ENCODE measurements at regions not wholly inside any gene's neighbourhood (a gene's known extent, or its start where the extent isn't known, plus 50 kb on each side); places are given as distances from the start of the nearest gene placed in this dataset.
"Not testable (repeated sequence)": the region's sequence is repeated elsewhere in the genome, so short reads cannot be mapped to it uniquely, and the experiment has no call there.

GRCh38 chr13:59437544-59438301, 726.0 kb downstream of the DIAPH3 start:
- no peak for TF ChIP-seq POLR2A (IDR thresholded peaks at IDR 0.05)
- TF ChIP-seq CTCF (IDR thresholded peaks at IDR 0.05), result no peak
- no peak for DNase-seq
- no peaks in the 10 kb centered on the region for H3K4me1 ChIP-seq
- no peaks in the 10 kb centered on the region for H3K27me3 ChIP-seq
- peaks cover 0 to 3% (median 0%) of the 10 kb centered on the region in 4 donors for H3K9me3 ChIP-seq
- no peak overlapping the region for H3K27ac ChIP-seq
- no peaks in the 10 kb centered on the region for H3K36me3 ChIP-seq
- WGBS, 2 donors, result 25 to 44% methylated on average over 2 of the region's 2 CpGs
- intact Hi-C loops (cut with DNase I), result no loop called here
- no peak overlapping the region for H3K4me3 ChIP-seq

GRCh38 chr13:59439776-59440428, 723.8 kb downstream of the DIAPH3 start:
- TF ChIP-seq CTCF (IDR thresholded peaks at IDR 0.05) (no peak), EP300 (IDR thresholded peaks at IDR 0.05) (no peak), POLR2A (IDR thresholded peaks at IDR 0.05) (no peak), POLR2AphosphoS5 (IDR thresholded peaks at IDR 0.05) (no peak)
- Histone ChIP-seq H3K9me3 (no peaks in the 10 kb centered on the region), H3K4me3 (no peak overlapping the region), H3K4me1 (no peaks in the 10 kb centered on the region), H3K36me3 (no peaks in the 10 kb centered on the region), H3K27me3 (no peaks in the 10 kb centered on the region), H3K27ac (no peak overlapping the region)
- no peak for DNase-seq
- 92 to 94% methylated on average over 29 of the region's 29 CpGs for WGBS, 2 donors
- intact Hi-C loops (cut with DNase I), result no loop called here

- H3K27ac ChIP-seq; DNase-seq; H3K27me3 ChIP-seq; H3K9me3 ChIP-seq; H3K4me1 ChIP-seq; intact Hi-C loops (cut with DNase I); H3K36me3 ChIP-seq; H3K4me3 ChIP-seq: not testable (repeated sequence)
- 57 to 77% methylated on average over 13 of the region's 13 CpGs for WGBS, 2 donors
These were observed 722.7 kb downstream of the DIAPH3 start for GRCh38 chr13:59441068-59441467.

- Histone ChIP-seq H3K9me3 (no peaks in the 10 kb centered on the region), H3K27me3 (no peaks in the 10 kb centered on the region), H3K4me1 (no peaks in the 10 kb centered on the region), H3K36me3 (no peaks in the 10 kb centered on the region), H3K27ac (no peak overlapping the region), H3K4me3 (no peak overlapping the region)
- 61 to 79% methylated on average over 7 of the region's 7 CpGs for WGBS, 2 donors
- TF ChIP-seq CTCF (IDR thresholded peaks at IDR 0.05) (no peak), POLR2AphosphoS5 (IDR thresholded peaks at IDR 0.05) (no peak), POLR2A (IDR thresholded peaks at IDR 0.05) (no peak), EP300 (IDR thresholded peaks at IDR 0.05) (no peak)
- intact Hi-C loops (cut with DNase I), result no loop called here
- no peak for DNase-seq
These were observed 722.0 kb downstream of the DIAPH3 start for GRCh38 chr13:59441596-59442280.

GRCh38 chr13:59442461-59442860, 721.3 kb downstream of the DIAPH3 start:
- H3K27ac ChIP-seq, result no peak overlapping the region
- H3K27me3 ChIP-seq, result no peaks in the 10 kb centered on the region
- DNase-seq, result no peak
- no peak overlapping the region for H3K4me3 ChIP-seq
- H3K4me1 ChIP-seq, result no peaks in the 10 kb centered on the region
- H3K9me3 ChIP-seq, result no peaks in the 10 kb centered on the region
- TF ChIP-seq EP300 (IDR thresholded peaks at IDR 0.05), result no peak
- TF ChIP-seq POLR2AphosphoS5 (IDR thresholded peaks at IDR 0.05), result no peak
- no peak for TF ChIP-seq CTCF (IDR thresholded peaks at IDR 0.05)
- TF ChIP-seq POLR2A (IDR thresholded peaks at IDR 0.05), result no peak
- WGBS, 2 donors, result 67 to 74% methylated on average over 4 of the region's 4 CpGs
- no peaks in the 10 kb centered on the region for H3K36me3 ChIP-seq
- intact Hi-C loops (cut with DNase I), result no loop called here

All from sigmoid colon (tissue), 6 donors.